ENCODE measurements at regions not wholly inside any gene's neighbourhood (a gene's known extent, or its start where the extent isn't known, plus 50 kb on each side); places are given as distances from the start of the nearest gene placed in this dataset.

DNA sequence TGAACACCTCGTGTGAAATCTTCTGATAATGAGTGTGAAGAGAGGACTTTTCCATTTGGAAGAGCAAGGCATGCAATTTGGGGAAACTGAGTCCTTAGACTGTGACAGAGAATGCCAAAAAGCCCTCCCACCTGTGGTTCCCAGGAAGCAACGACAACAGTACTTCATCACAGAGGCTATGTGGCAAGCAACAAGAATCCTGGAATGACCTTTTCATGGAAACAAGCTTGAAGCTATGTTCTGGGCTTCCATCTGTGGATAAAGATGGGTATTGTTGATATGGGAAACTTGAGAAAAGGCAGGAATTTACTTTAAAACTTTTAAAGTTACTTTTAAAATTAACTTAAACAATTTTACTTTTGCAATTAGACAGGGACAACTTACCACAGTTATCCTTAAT is 131.2 kb upstream of the ANKH start:
- TF ChIP-seq POLR2A (IDR thresholded peaks at IDR 0.05) = no peak
- TF ChIP-seq, protein P1, sequence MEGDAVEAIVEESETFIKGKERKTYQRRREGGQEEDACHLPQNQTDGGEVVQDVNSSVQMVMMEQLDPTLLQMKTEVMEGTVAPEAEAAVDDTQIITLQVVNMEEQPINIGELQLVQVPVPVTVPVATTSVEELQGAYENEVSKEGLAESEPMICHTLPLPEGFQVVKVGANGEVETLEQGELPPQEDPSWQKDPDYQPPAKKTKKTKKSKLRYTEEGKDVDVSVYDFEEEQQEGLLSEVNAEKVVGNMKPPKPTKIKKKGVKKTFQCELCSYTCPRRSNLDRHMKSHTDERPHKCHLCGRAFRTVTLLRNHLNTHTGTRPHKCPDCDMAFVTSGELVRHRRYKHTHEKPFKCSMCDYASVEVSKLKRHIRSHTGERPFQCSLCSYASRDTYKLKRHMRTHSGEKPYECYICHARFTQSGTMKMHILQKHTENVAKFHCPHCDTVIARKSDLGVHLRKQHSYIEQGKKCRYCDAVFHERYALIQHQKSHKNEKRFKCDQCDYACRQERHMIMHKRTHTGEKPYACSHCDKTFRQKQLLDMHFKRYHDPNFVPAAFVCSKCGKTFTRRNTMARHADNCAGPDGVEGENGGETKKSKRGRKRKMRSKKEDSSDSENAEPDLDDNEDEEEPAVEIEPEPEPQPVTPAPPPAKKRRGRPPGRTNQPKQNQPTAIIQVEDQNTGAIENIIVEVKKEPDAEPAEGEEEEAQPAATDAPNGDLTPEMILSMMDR (IDR thresholded peaks at IDR 0.05) = no peak
